Lower leg skin (tissue), 4 donors: ENCODE measurements at regions not wholly inside any gene's neighbourhood (a gene's known extent, or its start where the extent isn't known, plus 50 kb on each side); places are given as distances from the start of the nearest gene placed in this dataset.

ENCODE experiments used
- DNase-seq, 2 donors: peaks; one replicate each; pipeline ENCODE4 v3.0.0-alpha.2; 2019; ENCODE audit warnings: low spot score in 2 of 2
- H3K4me3 ChIP-seq: fragments of 200-600 bp; sonication (generic); 2 replicates; pipeline ENCODE4 v1.5.1; 2017; ENCODE audit warnings: mild to moderate bottlenecking, low read depth; ENCODE audit not compliant: poor library complexity, severe bottlenecking
- POLR2A ChIP-seq, 2 donors: fragments of 450-650 bp; IDR thresholded peaks; one replicate each; pipeline ENCODE4 v1.6.1; 2016 to 2017; ENCODE audit warnings: antibody characterized with exemption in 2 of 2, mild to moderate bottlenecking in 1 of 2, moderate library complexity in 1 of 2
- WGBS, 2 donors: methylation state at CpG; one replicate each; pipeline ENCODE4 v1.1.5; 2018; 5-methylcytosine and 5-hydroxymethylcytosine counted together
- intact Hi-C: fragments of 100-400 bp; cut with DNase I; formaldehyde crosslinking; loops from one replicate; pipeline ENCODE4 v1.15.0; 2023; ENCODE audit warnings: low total_unique reads
- TF ChIP-seq, protein P1 (sequence below), 3 donors: fragments of 450-650 bp; IDR thresholded peaks; one replicate each; pipeline ENCODE4 v1.5.1; 2016; ENCODE audit warnings: antibody characterized with exemption in 3 of 3, mild to moderate bottlenecking in 3 of 3, moderate library complexity in 2 of 3

DNA sequence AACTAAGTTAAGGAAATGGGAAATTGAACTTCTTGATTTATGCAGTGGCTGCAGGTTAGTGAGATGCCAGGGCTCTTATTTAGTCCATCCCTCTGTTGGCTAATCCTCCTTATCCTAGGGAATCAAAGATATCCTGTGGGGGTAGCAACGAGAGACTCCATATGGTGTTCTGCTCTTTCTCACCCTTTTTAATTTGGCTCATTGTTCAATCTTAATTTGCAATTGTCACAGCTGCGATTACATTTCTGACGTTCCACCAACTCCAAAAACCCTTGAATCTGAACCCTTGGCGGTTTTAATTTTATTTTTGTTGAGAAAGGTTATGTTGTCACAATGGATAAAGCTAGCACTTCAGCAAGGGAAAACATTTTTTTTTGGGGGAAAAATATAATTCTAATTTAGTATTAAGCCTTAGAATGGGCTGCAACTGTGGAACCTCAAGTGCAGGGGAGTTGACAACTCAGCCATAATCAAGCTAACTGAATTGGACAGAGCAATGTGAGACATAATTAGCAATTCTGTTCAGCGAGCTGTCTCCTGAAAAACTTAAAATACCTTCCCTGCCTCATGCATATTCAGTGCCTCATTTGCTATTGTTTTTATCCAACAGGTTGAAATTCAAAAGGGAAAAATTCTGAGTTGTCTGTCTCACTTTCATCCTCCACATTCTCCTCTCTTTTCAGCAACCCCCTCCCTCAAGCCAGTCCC, 91.3 kb downstream of the MAT2B start:
- WGBS, 2 donors, result 68 to 71% methylated on average over 5 of the region's 5 CpGs
- DNase-seq, result no peak
- no peak overlapping the region for H3K4me3 ChIP-seq
- intact Hi-C loops, result no loop called here
- TF ChIP-seq POLR2A (IDR thresholded peaks at IDR 0.05), result no peak
- TF ChIP-seq, protein P1, sequence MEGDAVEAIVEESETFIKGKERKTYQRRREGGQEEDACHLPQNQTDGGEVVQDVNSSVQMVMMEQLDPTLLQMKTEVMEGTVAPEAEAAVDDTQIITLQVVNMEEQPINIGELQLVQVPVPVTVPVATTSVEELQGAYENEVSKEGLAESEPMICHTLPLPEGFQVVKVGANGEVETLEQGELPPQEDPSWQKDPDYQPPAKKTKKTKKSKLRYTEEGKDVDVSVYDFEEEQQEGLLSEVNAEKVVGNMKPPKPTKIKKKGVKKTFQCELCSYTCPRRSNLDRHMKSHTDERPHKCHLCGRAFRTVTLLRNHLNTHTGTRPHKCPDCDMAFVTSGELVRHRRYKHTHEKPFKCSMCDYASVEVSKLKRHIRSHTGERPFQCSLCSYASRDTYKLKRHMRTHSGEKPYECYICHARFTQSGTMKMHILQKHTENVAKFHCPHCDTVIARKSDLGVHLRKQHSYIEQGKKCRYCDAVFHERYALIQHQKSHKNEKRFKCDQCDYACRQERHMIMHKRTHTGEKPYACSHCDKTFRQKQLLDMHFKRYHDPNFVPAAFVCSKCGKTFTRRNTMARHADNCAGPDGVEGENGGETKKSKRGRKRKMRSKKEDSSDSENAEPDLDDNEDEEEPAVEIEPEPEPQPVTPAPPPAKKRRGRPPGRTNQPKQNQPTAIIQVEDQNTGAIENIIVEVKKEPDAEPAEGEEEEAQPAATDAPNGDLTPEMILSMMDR (IDR thresholded peaks at IDR 0.05), result no peak

DNA sequence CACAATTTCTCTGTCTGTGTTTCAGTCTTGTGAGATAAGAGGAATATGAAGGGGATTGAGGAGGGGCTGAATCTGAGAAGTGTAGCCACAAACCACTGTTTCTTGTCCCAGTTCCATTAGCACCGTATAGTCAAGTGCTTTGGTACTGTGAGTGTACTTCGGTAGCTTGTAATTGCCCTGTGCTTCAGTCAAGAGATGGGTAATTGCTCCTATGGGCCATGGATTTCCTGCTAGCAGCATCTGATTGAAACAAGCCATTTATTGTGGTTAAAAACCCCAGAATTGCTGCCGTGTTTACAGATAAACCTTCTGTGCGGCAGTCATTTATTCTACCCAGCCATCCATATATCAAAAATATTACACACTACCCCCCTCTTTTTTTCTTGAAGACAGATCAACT, 98.6 kb downstream of the MAT2B start:
- no peak overlapping the region for H3K4me3 ChIP-seq
- intact Hi-C loops, result no loop called here
- TF ChIP-seq, protein P1 (IDR thresholded peaks at IDR 0.05), result no peak
- TF ChIP-seq POLR2A (IDR thresholded peaks at IDR 0.05), result no peak
- 39 to 45% methylated on average over 4 of the region's 4 CpGs for WGBS, 2 donors
- DNase-seq, result no peak

DNA sequence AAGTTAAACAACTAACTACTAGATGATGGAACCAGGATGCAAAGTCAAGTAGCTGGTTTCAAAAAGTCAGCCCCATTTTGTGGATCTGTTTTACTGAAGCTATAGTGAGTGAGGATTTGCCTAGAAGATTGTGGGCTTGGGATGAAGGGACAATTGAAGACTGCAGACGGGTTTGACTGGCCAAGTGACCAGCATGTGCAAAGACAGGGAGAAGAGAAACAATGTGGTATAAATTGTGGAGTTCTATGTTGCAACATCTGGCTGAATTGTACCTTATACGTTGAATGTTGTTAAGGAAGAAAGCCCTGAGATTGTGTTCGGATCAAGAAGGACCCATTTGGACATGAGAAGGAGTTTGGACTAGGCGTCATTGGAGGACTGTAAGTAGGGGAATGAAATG, 101.8 kb downstream of the MAT2B start:
- 73 to 85% methylated on average over 4 of the region's 4 CpGs for WGBS, 2 donors
- intact Hi-C loops, result no loop called here
- no peak for DNase-seq
- TF ChIP-seq, protein P1 (IDR thresholded peaks at IDR 0.05), result no peak
- TF ChIP-seq POLR2A (IDR thresholded peaks at IDR 0.05), result no peak
- no peak overlapping the region for H3K4me3 ChIP-seq

DNA sequence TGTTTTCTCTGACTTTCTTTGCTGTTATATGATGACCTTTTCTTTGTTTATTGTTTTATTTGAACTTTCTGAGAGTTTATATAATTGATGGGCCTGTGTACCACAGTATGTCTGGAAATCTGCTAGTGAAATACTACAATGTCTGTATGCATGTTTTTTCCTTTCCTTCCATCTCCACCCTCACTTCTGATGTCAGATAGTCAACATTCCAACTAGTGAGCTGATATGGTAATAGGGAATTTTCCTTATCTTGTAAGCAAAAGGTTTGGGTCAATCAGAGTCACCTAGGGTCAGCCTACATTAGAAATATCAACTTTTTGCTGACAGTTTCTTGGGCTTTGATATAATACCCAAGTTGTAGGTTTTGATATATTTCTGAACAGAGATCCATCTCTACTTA, 103.2 kb downstream of the MAT2B start:
- no peak for DNase-seq
- TF ChIP-seq POLR2A (IDR thresholded peaks at IDR 0.05), result no peak
- TF ChIP-seq, protein P1 (IDR thresholded peaks at IDR 0.05), result no peak
- no peak overlapping the region for H3K4me3 ChIP-seq
- intact Hi-C loops, result no loop called here

DNA sequence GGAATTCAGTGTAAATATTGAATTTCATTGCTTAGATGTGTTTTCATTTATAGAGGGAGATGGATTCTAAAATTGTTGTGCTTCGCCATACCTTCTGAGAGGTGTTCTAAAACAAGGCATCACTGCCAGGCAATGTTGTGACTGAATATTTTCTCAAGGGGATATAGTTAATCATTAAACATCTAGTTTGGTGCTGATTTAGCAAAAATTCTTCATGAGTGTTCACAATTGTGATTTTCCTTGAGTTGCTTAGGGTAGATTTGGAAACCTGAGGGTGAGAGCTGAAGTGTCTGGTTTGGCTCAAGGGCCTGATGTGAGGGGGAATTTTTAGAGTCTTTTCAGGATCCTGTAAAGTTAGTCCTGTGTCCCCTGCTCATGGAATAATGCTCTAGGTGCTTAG, 104.5 kb downstream of the MAT2B start:
- intact Hi-C loops, result no loop called here
- 86 to 94% methylated on average over 1 of the region's 1 CpG for WGBS, 2 donors
- H3K4me3 ChIP-seq, result no peak overlapping the region
- no peak for DNase-seq
- TF ChIP-seq POLR2A (IDR thresholded peaks at IDR 0.05), result no peak
- TF ChIP-seq, protein P1 (IDR thresholded peaks at IDR 0.05), result no peak
